GM23338 (cell line): ENCODE measurements at regions not wholly inside any gene's neighbourhood (a gene's known extent, or its start where the extent isn't known, plus 50 kb on each side); places are given as distances from the start of the nearest gene placed in this dataset.

Experiments used
- ATAC-seq: fragments of 200-7000 bp; cut with Tn5 transposase; 3 replicates; pipeline ENCODE4 v1.9.1; 2020
- DNase-seq: peaks from one replicate; pipeline ENCODE4 v3.0.0-alpha.2; 2015; ENCODE audit warnings: low spot score
- H2AFZ ChIP-seq: fragments of 200-600 bp; sonication (generic); 2 replicates; pipeline ENCODE4 v1.8.0; 2016; ENCODE audit warnings: antibody characterized with exemption, mild to moderate bottlenecking, moderate library complexity
- H3F3A ChIP-seq: fragments of 200-600 bp; sonication (generic); replicated peaks from 2 replicates; pipeline ENCODE4 v1.8.0; 2017; ENCODE audit warnings: antibody characterized with exemption, mixed run types, low read depth
- H3K27ac ChIP-seq: fragments of 200-600 bp; sonication (generic); 2 replicates; pipeline ENCODE4 v1.6.1; 2016; ENCODE audit warnings: low read depth
- H3K27me3 ChIP-seq: fragments of 200-600 bp; sonication (generic); 2 replicates; pipeline ENCODE4 v1.8.0; 2016; ENCODE audit warnings: mild to moderate bottlenecking, mixed run types, moderate library complexity; ENCODE audit not compliant: insufficient read depth
- H3K36me3 ChIP-seq: fragments of 200-600 bp; sonication (generic); 2 replicates; pipeline ENCODE4 v1.8.0; 2016; ENCODE audit warnings: mild to moderate bottlenecking; ENCODE audit not compliant: insufficient read depth
- H3K4me1 ChIP-seq: fragments of 200-600 bp; sonication (generic); 2 replicates; pipeline ENCODE4 v1.8.0; 2016; ENCODE audit warnings: mild to moderate bottlenecking, moderate library complexity; ENCODE audit not compliant: insufficient read depth
- H3K4me2 ChIP-seq: fragments of 200-600 bp; sonication (generic); 2 replicates; pipeline ENCODE4 v1.7.1; 2017; ENCODE audit warnings: mixed run types
- H3K4me3 ChIP-seq: fragments of 200-600 bp; sonication (generic); 2 replicates; pipeline ENCODE4 v1.6.1; 2016; ENCODE audit warnings: mixed run types
- H3K79me2 ChIP-seq: fragments of 200-600 bp; sonication (generic); replicated peaks from 2 replicates; pipeline ENCODE4 v1.8.0; 2017; ENCODE audit warnings: mild to moderate bottlenecking; ENCODE audit not compliant: insufficient read depth
- H3K9me2 ChIP-seq: fragments of 200-600 bp; sonication (generic); 2 replicates; pipeline ENCODE4 v1.8.0; 2017; ENCODE audit not compliant: insufficient read depth
- H4K20me1 ChIP-seq: fragments of 200-600 bp; sonication (generic); replicated peaks from 2 replicates; pipeline ENCODE4 v1.8.0; 2017; ENCODE audit warnings: mild to moderate bottlenecking; ENCODE audit not compliant: insufficient read depth
- H3K27ac Mint-ChIP-seq: 2 replicates; pipeline ENCODE4 v1.8.0; 2020; ENCODE audit warnings: inconsistent platforms, mild to moderate bottlenecking, moderate library complexity, mixed read lengths
- H3K27me3 Mint-ChIP-seq: 3 replicates; pipeline ENCODE4 v1.8.0; 2022; ENCODE audit warnings: low read depth, mild to moderate bottlenecking, moderate library complexity, mixed read lengths, inconsistent platforms; ENCODE audit not compliant: insufficient read depth, poor library complexity
- H3K36me3 Mint-ChIP-seq: 3 replicates; pipeline ENCODE4 v1.8.0; 2021; ENCODE audit warnings: low read depth, mild to moderate bottlenecking, inconsistent platforms, moderate library complexity, mixed read lengths
- H3K4me1 Mint-ChIP-seq: 3 replicates; pipeline ENCODE4 v1.8.0; 2020; ENCODE audit warnings: mild to moderate bottlenecking, inconsistent platforms, mixed read lengths
- H3K4me3 Mint-ChIP-seq: 3 replicates; pipeline ENCODE4 v1.8.0; 2021; ENCODE audit warnings: moderate library complexity, mild to moderate bottlenecking, inconsistent platforms, mixed read lengths
- H3K9me3 Mint-ChIP-seq: 3 replicates; pipeline ENCODE4 v1.8.0; 2020; ENCODE audit warnings: moderate library complexity, mild to moderate bottlenecking, inconsistent platforms, mixed read lengths
- CREB1 ChIP-seq: fragments of 250-450 bp; sonication (Bioruptor Pico); IDR thresholded peaks from 2 replicates; pipeline ENCODE4 v1.5.0; 2020; ENCODE audit warnings: low read depth, mild to moderate bottlenecking, moderate library complexity
- CTCF ChIP-seq, 2 experiments: fragments of 200-600 bp in 1 of 2; sonication (generic) in 1 of 2; conservative IDR thresholded peaks; 2 replicates each; pipeline versions ENCODE4 v1.5.1 to v1.6.1; 2016 to 2017; ENCODE audit warnings: antibody characterized with exemption in 2 of 2, low read depth in 2 of 2, mild to moderate bottlenecking in 2 of 2, moderate library complexity in 1 of 2
- ETS1 ChIP-seq: IDR thresholded peaks from 2 replicates; pipeline ENCODE4 v1.6.1; 2016; ENCODE audit warnings: antibody characterized with exemption
- EZH2 ChIP-seq: fragments of 200-600 bp; sonication (generic); IDR thresholded peaks from one replicate; pipeline ENCODE4 v1.8.0; 2017; ENCODE audit warnings: antibody characterized with exemption, mild to moderate bottlenecking, low read depth; ENCODE audit not compliant: unreplicated experiment
- EZH2phosphoT487 ChIP-seq: fragments of 200-600 bp; sonication (generic); IDR thresholded peaks from one replicate; pipeline ENCODE4 v1.8.1; 2018; ENCODE audit warnings: antibody characterized with exemption; ENCODE audit not compliant: unreplicated experiment
- JUNB ChIP-seq: IDR thresholded peaks from one replicate; pipeline ENCODE4 v1.6.1; 2016; ENCODE audit warnings: antibody characterized with exemption; ENCODE audit not compliant: unreplicated experiment
- NANOG ChIP-seq: IDR thresholded peaks from 2 replicates; pipeline ENCODE4 v1.6.1; 2016; ENCODE audit warnings: antibody characterized with exemption, borderline replicate concordance
- POLR2AphosphoS5 ChIP-seq: IDR thresholded peaks from 2 replicates; pipeline ENCODE4 v1.6.1; 2016; ENCODE audit warnings: antibody characterized with exemption, low read depth
- REST ChIP-seq: IDR thresholded peaks from one replicate; pipeline ENCODE4 v1.6.1; 2018; ENCODE audit warnings: antibody characterized with exemption; ENCODE audit not compliant: unreplicated experiment
- STAT1 ChIP-seq: IDR thresholded peaks from one replicate; pipeline ENCODE4 v1.6.1; 2016; ENCODE audit warnings: antibody characterized with exemption; ENCODE audit not compliant: unreplicated experiment
- ZNF114 ChIP-seq: fragments of 250-450 bp; sonication (Bioruptor Pico); IDR thresholded peaks from 2 replicates; pipeline ENCODE4 v1.5.0; 2020; ENCODE audit warnings: mild to moderate bottlenecking, moderate library complexity
- ZNF331 ChIP-seq: fragments of 250-450 bp; sonication (Bioruptor Pico); IDR thresholded peaks from 2 replicates; pipeline ENCODE4 v1.5.0; 2020; ENCODE audit warnings: low read depth, mild to moderate bottlenecking, moderate library complexity
- ZNF462 ChIP-seq: fragments of 250-450 bp; sonication (Bioruptor Pico); IDR thresholded peaks from 2 replicates; pipeline ENCODE4 v1.5.0; 2020; ENCODE audit warnings: mild to moderate bottlenecking, moderate library complexity

GRCh38 chr12:46886541-46887041, 60.8 kb upstream of the SLC38A4 start:
- H3F3A ChIP-seq: no peaks in the 10 kb centered on the region
- H3K4me1 ChIP-seq: no peaks in the 10 kb centered on the region
- ATAC-seq (no peak), DNase-seq (no peak)
- Mint-ChIP-seq H3K27ac (no peak overlapping the region), H3K27me3 (no peaks in the 10 kb centered on the region), H3K4me1 (no peaks in the 10 kb centered on the region), H3K9me3 (0 out of 3 replicates have a peak, but pooled peaks cover 6% of the 10 kb centered on the region), H3K4me3 (no peak overlapping the region), H3K36me3 (no peaks in the 10 kb centered on the region)
- TF ChIP-seq ZNF114: no peak
- TF ChIP-seq EZH2: no peak
- no peak for TF ChIP-seq STAT1
- no peak for TF ChIP-seq CTCF (conservative IDR thresholded peaks at IDR 0.05; ENCODE audit: low read depth in 2 of 2)
- no peak for TF ChIP-seq JUNB
- TF ChIP-seq ETS1: no peak
- no peak for TF ChIP-seq CREB1 (CRISPR knock-in tag)
- no peak for TF ChIP-seq POLR2AphosphoS5
- TF ChIP-seq EZH2phosphoT487: no peak
- no peak for TF ChIP-seq ZNF462 (CRISPR knock-in tag)
- TF ChIP-seq NANOG: no peak
- no peak for TF ChIP-seq ZNF331
- TF ChIP-seq REST: no peak
- H4K20me1 ChIP-seq: no peaks in the 10 kb centered on the region
- no peak overlapping the region for H3K4me3 ChIP-seq
- no peaks in the 10 kb centered on the region for H3K9me2 ChIP-seq
- no peaks in the 10 kb centered on the region for H3K27me3 ChIP-seq
- H3K79me2 ChIP-seq: no peaks in the 10 kb centered on the region
- H3K4me2 ChIP-seq: no peak overlapping the region
- no peaks in the 10 kb centered on the region for H3K36me3 ChIP-seq
- no peak overlapping the region for H2AFZ ChIP-seq
- H3K27ac ChIP-seq: no peak overlapping the region
